Right lobe of liver (tissue), 6 donors: ENCODE measurements at regions not wholly inside any gene's neighbourhood (a gene's known extent, or its start where the extent isn't known, plus 50 kb on each side); places are given as distances from the start of the nearest gene placed in this dataset.

ENCODE experiments used
- ATAC-seq, 4 donors: fragments of 200-7000 bp; cut with Tn5 transposase; one replicate each; pipeline ENCODE4 v1.9.1; 2020; ENCODE audit warnings: mild to moderate bottlenecking in 4 of 4, moderate library complexity in 4 of 4
- DNase-seq, 3 donors: peaks; one replicate each; pipeline ENCODE4 v3.0.0-alpha.2; 2020
- H3K27ac ChIP-seq, 3 donors: fragments of 200-600 bp; one replicate each; pipeline ENCODE4 v1.8.0; 2022
- H3K27me3 ChIP-seq, 2 donors: fragments of 200-600 bp; one replicate each; pipeline ENCODE4 v1.8.0; 2022
- H3K36me3 ChIP-seq, 4 donors: fragments of 200-600 bp; sonication (generic) in 1 of 4; one replicate each; pipeline versions ENCODE4 v1.5.1 to v1.8.0; 2017 to 2022; ENCODE audit warnings: control low read depth in 1 of 4
- H3K4me1 ChIP-seq, 4 donors: fragments of 200-600 bp; sonication (generic) in 1 of 4; one replicate each; pipeline versions ENCODE4 v1.5.1 to v1.8.0; 2017 to 2022; ENCODE audit warnings: control low read depth in 1 of 4
- H3K4me3 ChIP-seq, 3 donors: fragments of 200-600 bp; one replicate each; pipeline ENCODE4 v1.8.0; 2022
- H3K9me3 ChIP-seq, 4 donors: fragments of 200-600 bp; sonication (generic) in 1 of 4; one replicate each; pipeline versions ENCODE4 v1.5.1 to v1.8.0; 2017 to 2022; ENCODE audit warnings: control low read depth in 1 of 4
- POLR2A ChIP-seq: fragments of 450-650 bp; IDR thresholded peaks from one replicate; pipeline ENCODE4 v1.6.1; 2017; ENCODE audit warnings: antibody characterized with exemption, mild to moderate bottlenecking
- WGBS: methylation state at CpG from one replicate; pipeline ENCODE4 v1.1.6; 2018; ENCODE audit warnings: low coverage, low lambda C conversion rate; ENCODE audit not compliant: insufficient coverage; ENCODE audit errors: missing lambda C conversion rate; 5-methylcytosine and 5-hydroxymethylcytosine counted together
- intact Hi-C, 2 donors: fragments of 100-400 bp; cut with DNase I; formaldehyde crosslinking; loops; one replicate each; pipeline versions ENCODE4 v1.11.2 to v1.14.1; 2022
- TF ChIP-seq, protein P1 (sequence below), 4 donors: fragments of 200-600 bp in 3 of 4; fragments of 450-650 bp in 1 of 4; IDR thresholded peaks; one replicate each; pipeline versions ENCODE4 v1.5.1 to v1.8.0; 2016 to 2022; ENCODE audit warnings: antibody characterized with exemption in 4 of 4, mild to moderate bottlenecking in 2 of 4
- donor health status: DM: no; HTN: yes; CAD: no.
- donor health status: DM: no; HTN: no; CAD: no.
- donor health status: DM: no; HTN: no; CAD: no.
- donor health status: DM: no; HTN: yes; CAD: no.
- donor health status: DM: no; HTN: yes; CAD: no.

DNA sequence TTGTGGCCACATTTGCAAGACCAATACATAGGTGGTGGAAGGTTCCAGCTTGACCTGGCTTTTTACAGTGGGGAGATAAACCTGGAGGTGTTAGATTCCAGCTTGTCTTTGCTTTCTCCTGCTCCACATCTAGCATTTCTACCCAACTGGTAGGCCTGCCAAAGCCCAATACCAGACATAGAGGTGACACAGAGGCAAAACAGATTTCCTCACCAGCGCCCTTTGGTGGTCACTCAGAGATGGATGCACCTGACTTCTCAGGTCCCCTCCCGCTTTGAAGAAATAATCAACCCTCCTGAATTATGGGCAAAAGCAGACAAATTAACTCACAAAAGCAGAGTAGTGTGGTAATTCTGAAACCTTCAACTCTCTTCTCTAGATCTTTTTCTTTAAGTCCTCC, 1356.2 kb downstream of the FAM181B start:
- no peak for DNase-seq
- H3K4me3 ChIP-seq, result no peak overlapping the region
- no peak overlapping the region for H3K27ac ChIP-seq
- H3K27me3 ChIP-seq, result no peaks in the 10 kb centered on the region
- intact Hi-C loops, result no loop called here
- no peaks in the 10 kb centered on the region for H3K36me3 ChIP-seq
- TF ChIP-seq POLR2A, result no peak
- TF ChIP-seq, protein P1, sequence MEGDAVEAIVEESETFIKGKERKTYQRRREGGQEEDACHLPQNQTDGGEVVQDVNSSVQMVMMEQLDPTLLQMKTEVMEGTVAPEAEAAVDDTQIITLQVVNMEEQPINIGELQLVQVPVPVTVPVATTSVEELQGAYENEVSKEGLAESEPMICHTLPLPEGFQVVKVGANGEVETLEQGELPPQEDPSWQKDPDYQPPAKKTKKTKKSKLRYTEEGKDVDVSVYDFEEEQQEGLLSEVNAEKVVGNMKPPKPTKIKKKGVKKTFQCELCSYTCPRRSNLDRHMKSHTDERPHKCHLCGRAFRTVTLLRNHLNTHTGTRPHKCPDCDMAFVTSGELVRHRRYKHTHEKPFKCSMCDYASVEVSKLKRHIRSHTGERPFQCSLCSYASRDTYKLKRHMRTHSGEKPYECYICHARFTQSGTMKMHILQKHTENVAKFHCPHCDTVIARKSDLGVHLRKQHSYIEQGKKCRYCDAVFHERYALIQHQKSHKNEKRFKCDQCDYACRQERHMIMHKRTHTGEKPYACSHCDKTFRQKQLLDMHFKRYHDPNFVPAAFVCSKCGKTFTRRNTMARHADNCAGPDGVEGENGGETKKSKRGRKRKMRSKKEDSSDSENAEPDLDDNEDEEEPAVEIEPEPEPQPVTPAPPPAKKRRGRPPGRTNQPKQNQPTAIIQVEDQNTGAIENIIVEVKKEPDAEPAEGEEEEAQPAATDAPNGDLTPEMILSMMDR (IDR thresholded peaks at IDR 0.05), result no peak
- H3K4me1 ChIP-seq, result no peaks in the 10 kb centered on the region
- WGBS, result 71% methylated on average over 2 of the region's 2 CpGs
- no peaks in the 10 kb centered on the region for H3K9me3 ChIP-seq
- ATAC-seq, result no peak

DNA sequence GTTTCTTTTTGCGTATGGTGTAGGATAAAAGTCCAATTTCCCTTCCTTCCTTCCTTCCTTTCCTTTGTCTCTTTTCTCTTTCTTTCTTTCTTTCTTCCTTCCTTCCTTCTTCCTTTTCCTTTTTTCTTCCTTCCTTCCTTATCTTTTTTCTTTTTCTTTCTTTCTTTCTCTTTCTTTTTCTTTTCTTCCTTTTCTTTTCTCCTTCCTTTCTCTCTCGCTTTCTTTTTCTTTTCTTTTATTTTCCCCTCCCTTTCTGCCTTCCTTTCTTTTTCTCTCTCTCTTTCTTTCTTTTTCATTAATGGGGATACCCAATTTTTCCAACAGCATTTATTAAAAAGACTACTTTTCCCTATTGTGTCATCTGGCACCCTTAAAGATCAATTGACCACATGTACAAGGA, 1359.7 kb downstream of the FAM181B start:
- WGBS, result 55% methylated on average over 2 of the region's 2 CpGs
- no peak for DNase-seq
- H3K27me3 ChIP-seq, result no peaks in the 10 kb centered on the region
- no peak for ATAC-seq
- no peaks in the 10 kb centered on the region for H3K9me3 ChIP-seq
- H3K4me1 ChIP-seq, result no peaks in the 10 kb centered on the region
- H3K27ac ChIP-seq, result no peak overlapping the region
- no peak overlapping the region for H3K4me3 ChIP-seq
- TF ChIP-seq POLR2A, result no peak
- TF ChIP-seq, protein P1 (IDR thresholded peaks at IDR 0.05), result no peak
- intact Hi-C loops, result no loop called here
- H3K36me3 ChIP-seq, result no peaks in the 10 kb centered on the region

DNA sequence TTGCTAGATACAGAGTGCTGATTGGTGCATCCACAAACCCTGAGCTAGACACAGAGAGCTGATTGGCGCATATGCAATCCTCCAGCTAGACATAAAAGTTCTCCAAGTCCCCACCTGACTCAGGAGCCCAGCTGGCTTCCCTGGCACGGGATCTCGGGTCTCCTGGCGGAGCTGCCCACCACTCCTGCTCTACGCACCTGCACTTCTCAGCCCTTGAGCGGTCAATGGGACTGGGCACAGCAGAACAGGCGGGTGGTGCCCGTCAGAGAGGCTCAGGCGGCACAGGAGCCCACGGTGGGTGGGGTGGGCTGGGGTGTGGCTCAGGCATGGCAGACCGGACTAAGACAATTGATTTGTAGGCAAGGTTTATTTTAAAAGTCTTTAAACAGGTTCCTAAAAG, 1365.5 kb downstream of the FAM181B start:
- Histone ChIP-seq H3K4me1 (no peaks in the 10 kb centered on the region), H3K9me3 (no peaks in the 10 kb centered on the region), H3K36me3 (no peaks in the 10 kb centered on the region), H3K4me3 (no peak overlapping the region), H3K27me3 (no peaks in the 10 kb centered on the region), H3K27ac (no peak overlapping the region)
- intact Hi-C loops, result no loop called here
- no peak for DNase-seq
- TF ChIP-seq, protein P1 (IDR thresholded peaks at IDR 0.05), result no peak
- TF ChIP-seq POLR2A, result no peak
- ATAC-seq, result no peak
- WGBS, result 56% methylated on average over 11 of the region's 11 CpGs

DNA sequence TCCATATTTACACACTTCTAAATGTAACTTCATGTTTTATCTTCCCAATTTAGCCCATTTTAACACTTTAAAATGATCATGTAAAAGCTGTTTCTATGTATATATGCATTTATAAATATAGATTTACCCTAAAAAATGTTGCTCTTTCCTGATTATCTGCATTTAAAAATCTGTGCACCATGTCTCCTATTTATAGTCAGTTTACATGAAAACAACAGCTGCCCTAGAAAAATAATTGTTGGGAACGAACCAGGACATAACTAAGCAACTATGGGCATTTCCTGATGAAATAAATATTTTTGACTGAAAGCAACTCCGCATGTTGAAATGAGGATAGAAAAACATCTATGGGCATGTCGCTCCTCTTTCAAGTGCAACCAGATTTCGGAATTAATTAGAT, 1368.2 kb downstream of the FAM181B start:
- TF ChIP-seq, protein P1 (IDR thresholded peaks at IDR 0.05), result no peak
- no peak for TF ChIP-seq POLR2A
- Histone ChIP-seq H3K36me3 (no peaks in the 10 kb centered on the region), H3K4me3 (no peak overlapping the region), H3K27ac (no peak overlapping the region), H3K27me3 (no peaks in the 10 kb centered on the region), H3K4me1 (no peaks in the 10 kb centered on the region), H3K9me3 (no peaks in the 10 kb centered on the region)
- DNase-seq (no peak), ATAC-seq (no peak)
- intact Hi-C loops, result no loop called here
- 51% methylated on average over 4 of the region's 4 CpGs for WGBS

DNA sequence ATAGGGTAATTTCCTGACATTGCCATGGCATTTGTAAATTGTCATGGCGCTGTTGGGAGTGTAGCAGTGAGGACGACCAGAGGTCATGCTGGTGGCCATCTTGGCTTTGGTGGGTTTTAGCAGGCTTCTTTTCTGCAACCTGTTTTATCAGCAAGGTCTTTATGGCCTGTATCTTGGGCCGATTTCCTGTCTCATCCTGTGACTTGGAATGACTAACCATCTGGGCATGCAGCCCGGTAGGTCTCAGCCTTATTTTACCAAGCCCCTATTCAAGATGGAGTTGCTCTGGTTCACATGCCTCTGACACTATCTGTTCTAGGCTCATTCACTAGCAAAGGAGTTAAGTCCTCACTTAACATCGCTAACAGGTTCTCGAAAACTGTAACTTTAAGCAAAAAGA, 1374.2 kb downstream of the FAM181B start:
- Histone ChIP-seq H3K9me3 (no peaks in the 10 kb centered on the region), H3K27me3 (no peaks in the 10 kb centered on the region), H3K4me1 (no peaks in the 10 kb centered on the region), H3K36me3 (no peaks in the 10 kb centered on the region), H3K4me3 (no peak overlapping the region), H3K27ac (no peak overlapping the region)
- WGBS, result 58% methylated on average over 5 of the region's 6 CpGs
- no peak for ATAC-seq
- DNase-seq, result no peak
- no peak for TF ChIP-seq POLR2A
- TF ChIP-seq, protein P1 (IDR thresholded peaks at IDR 0.05), result no peak
- intact Hi-C loops, result no loop called here
